ENCODE measurements at regions not wholly inside any gene's neighbourhood (a gene's known extent, or its start where the extent isn't known, plus 50 kb on each side); places are given as distances from the start of the nearest gene placed in this dataset.

DNA sequence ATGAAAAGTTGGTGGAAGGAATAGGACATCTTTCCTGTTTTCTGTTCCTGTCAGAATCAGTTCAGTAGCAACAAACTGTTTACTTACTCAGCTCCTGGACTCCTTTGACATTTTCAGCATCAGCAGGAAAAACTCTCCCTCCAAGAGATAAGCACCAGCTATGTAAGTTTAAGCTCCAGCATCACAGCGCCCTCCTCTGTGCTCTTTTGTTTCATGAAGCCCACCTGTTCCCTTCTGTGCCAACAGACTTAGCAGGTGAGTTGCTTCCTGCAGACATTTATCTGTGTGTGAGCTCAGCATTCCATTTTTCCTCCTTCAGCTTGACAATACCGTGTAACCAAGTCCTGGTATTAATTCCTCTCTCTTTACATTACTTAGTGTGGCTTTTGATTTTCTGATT, 644.1 kb upstream of the AGA start:
- Histone ChIP-seq H3K4me3 (ENCODE audit: insufficient read depth, low read depth, low read length) (no peak overlapping the region), H3K9me3 (ENCODE audit: insufficient read depth, low read depth, low read length) (no peaks in the 10 kb centered on the region), H3K4me2 (ENCODE audit: low read length) (no peak overlapping the region), H3K36me3 (ENCODE audit: insufficient read depth, low read length) (no peaks in the 10 kb centered on the region), H4K20me1 (ENCODE audit: insufficient read depth, low read length) (no peaks in the 10 kb centered on the region), H3K27ac (ENCODE audit: low read depth, low read length) (no peak overlapping the region), H3K27me3 (ENCODE audit: insufficient read depth, low read length) (no peaks in the 10 kb centered on the region), H3K79me2 (ENCODE audit: insufficient read depth, low read length) (no peaks in the 10 kb centered on the region), H3K9ac (ENCODE audit: low read length) (no peak overlapping the region), H2AFZ (ENCODE audit: low read depth, low read length) (no peak overlapping the region), H3K4me1 (ENCODE audit: insufficient read depth, low read length) (no peaks in the 10 kb centered on the region)
- Mint-ChIP-seq H3K4me3 (ENCODE audit: unreplicated experiment) (no peak overlapping the region), H3K36me3 (ENCODE audit: low read depth, unreplicated experiment) (no peaks in the 10 kb centered on the region), H3K27me3 (ENCODE audit: low read depth, unreplicated experiment) (peaks cover 3% of the 10 kb centered on the region), H3K9me3 (ENCODE audit: unreplicated experiment) (no peaks in the 10 kb centered on the region), H3K4me1 (ENCODE audit: low read depth, unreplicated experiment) (peaks cover 2% of the 10 kb centered on the region), H3K27ac (ENCODE audit: unreplicated experiment) (no peak overlapping the region)
- TF ChIP-seq, protein P1, sequence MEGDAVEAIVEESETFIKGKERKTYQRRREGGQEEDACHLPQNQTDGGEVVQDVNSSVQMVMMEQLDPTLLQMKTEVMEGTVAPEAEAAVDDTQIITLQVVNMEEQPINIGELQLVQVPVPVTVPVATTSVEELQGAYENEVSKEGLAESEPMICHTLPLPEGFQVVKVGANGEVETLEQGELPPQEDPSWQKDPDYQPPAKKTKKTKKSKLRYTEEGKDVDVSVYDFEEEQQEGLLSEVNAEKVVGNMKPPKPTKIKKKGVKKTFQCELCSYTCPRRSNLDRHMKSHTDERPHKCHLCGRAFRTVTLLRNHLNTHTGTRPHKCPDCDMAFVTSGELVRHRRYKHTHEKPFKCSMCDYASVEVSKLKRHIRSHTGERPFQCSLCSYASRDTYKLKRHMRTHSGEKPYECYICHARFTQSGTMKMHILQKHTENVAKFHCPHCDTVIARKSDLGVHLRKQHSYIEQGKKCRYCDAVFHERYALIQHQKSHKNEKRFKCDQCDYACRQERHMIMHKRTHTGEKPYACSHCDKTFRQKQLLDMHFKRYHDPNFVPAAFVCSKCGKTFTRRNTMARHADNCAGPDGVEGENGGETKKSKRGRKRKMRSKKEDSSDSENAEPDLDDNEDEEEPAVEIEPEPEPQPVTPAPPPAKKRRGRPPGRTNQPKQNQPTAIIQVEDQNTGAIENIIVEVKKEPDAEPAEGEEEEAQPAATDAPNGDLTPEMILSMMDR (IDR thresholded peaks at IDR 0.05; ENCODE audit: insufficient read depth, low read depth, low read length): no peak
- no peak for TF ChIP-seq EZH2 (IDR thresholded peaks at IDR 0.05; ENCODE audit: insufficient read depth, low read length)
- FAIRE-seq: no peak
- no peak for DNase-seq (ENCODE audit: low read depth)

DNA sequence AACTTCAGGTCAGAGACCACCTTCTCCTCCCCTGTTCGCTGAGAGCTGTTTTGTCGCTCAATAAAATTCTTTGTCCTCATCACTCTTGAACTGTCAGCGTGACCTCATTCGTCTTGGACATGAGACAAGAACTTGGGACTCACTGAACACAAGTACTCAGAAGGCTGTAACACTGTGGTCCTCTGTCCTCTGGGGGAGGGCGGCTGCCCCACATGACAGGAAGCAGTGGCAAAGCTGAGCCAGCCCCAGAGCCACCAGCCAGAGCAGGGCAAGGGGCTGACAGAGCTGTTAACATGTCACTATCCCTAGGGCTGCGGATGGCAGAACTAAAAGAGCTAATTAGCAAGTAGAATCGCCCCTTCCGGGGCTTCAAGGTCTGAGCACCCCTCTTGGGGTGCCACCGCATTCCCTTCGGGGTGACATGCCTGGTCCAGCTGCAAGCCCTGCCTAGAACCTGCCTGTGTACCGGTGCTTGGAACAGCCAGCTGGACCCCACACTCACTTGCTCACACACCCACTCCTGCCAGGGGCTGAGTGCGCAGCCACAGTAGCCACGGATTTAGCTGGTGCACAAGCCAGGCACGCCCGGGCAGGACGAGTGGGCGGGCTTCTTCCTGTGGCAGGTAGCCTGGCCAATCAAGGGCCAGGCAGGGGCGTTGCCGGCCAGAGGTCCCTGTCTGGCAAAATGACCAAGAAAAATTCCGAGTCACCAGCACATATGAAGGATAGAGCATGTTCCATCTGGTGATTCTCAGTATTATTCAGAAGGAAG, 648.6 kb upstream of the AGA start:
- Mint-ChIP-seq H3K4me1 (ENCODE audit: low read depth, unreplicated experiment) (no peaks in the 10 kb centered on the region), H3K9me3 (ENCODE audit: unreplicated experiment) (no peaks in the 10 kb centered on the region), H3K4me3 (ENCODE audit: unreplicated experiment) (no peak overlapping the region), H3K27ac (ENCODE audit: unreplicated experiment) (no peak overlapping the region), H3K36me3 (ENCODE audit: low read depth, unreplicated experiment) (no peaks in the 10 kb centered on the region), H3K27me3 (ENCODE audit: low read depth, unreplicated experiment) (peaks cover 3% of the 10 kb centered on the region)
- Histone ChIP-seq H3K36me3 (ENCODE audit: insufficient read depth, low read length) (no peaks in the 10 kb centered on the region), H2AFZ (ENCODE audit: low read depth, low read length) (no peak overlapping the region), H3K9me3 (ENCODE audit: insufficient read depth, low read depth, low read length) (no peaks in the 10 kb centered on the region), H3K4me3 (ENCODE audit: insufficient read depth, low read depth, low read length) (no peak overlapping the region), H3K9ac (ENCODE audit: low read length) (no peak overlapping the region), H3K27me3 (ENCODE audit: insufficient read depth, low read length) (no peaks in the 10 kb centered on the region), H3K27ac (ENCODE audit: low read depth, low read length) (no peak overlapping the region), H4K20me1 (ENCODE audit: insufficient read depth, low read length) (no peaks in the 10 kb centered on the region), H3K4me2 (ENCODE audit: low read length) (no peak overlapping the region), H3K4me1 (ENCODE audit: insufficient read depth, low read length) (no peaks in the 10 kb centered on the region), H3K79me2 (ENCODE audit: insufficient read depth, low read length) (no peaks in the 10 kb centered on the region)
- DNase-seq (ENCODE audit: low read depth): no peak
- no peak for TF ChIP-seq EZH2 (IDR thresholded peaks at IDR 0.05; ENCODE audit: insufficient read depth, low read length)
- TF ChIP-seq, protein P1 (IDR thresholded peaks at IDR 0.05; ENCODE audit: insufficient read depth, low read depth, low read length): no peak
- no peak for FAIRE-seq

GRCh38 chr4:178102139-178102538, 659.9 kb upstream of the AGA start:
- TF ChIP-seq, protein P1 (IDR thresholded peaks at IDR 0.05; ENCODE audit: insufficient read depth, low read depth, low read length): no peak
- no peak for TF ChIP-seq EZH2 (IDR thresholded peaks at IDR 0.05; ENCODE audit: insufficient read depth, low read length)
- no peaks in the 10 kb centered on the region for H3K4me1 ChIP-seq (ENCODE audit: insufficient read depth, low read length)
- Mint-ChIP-seq H3K27me3 (ENCODE audit: low read depth, unreplicated experiment) (no peaks in the 10 kb centered on the region), H3K27ac (ENCODE audit: unreplicated experiment) (no peak overlapping the region), H3K4me1 (ENCODE audit: low read depth, unreplicated experiment) (no peaks in the 10 kb centered on the region), H3K36me3 (ENCODE audit: low read depth, unreplicated experiment) (no peaks in the 10 kb centered on the region), H3K9me3 (ENCODE audit: unreplicated experiment) (no peaks in the 10 kb centered on the region), H3K4me3 (ENCODE audit: unreplicated experiment) (no peak overlapping the region)
- no peaks in the 10 kb centered on the region for H3K9me3 ChIP-seq (ENCODE audit: insufficient read depth, low read depth, low read length)
- no peak for FAIRE-seq
- no peak overlapping the region for H2AFZ ChIP-seq (ENCODE audit: low read depth, low read length)
- no peak overlapping the region for H3K4me3 ChIP-seq (ENCODE audit: insufficient read depth, low read depth, low read length)
- no peak for DNase-seq (ENCODE audit: low read depth)
- H3K36me3 ChIP-seq (ENCODE audit: insufficient read depth, low read length): no peaks in the 10 kb centered on the region
- H3K4me2 ChIP-seq (ENCODE audit: low read length): no peak overlapping the region
- no peaks in the 10 kb centered on the region for H3K27me3 ChIP-seq (ENCODE audit: insufficient read depth, low read length)
- no peak overlapping the region for H3K9ac ChIP-seq (ENCODE audit: low read length)
- H4K20me1 ChIP-seq (ENCODE audit: insufficient read depth, low read length): no peaks in the 10 kb centered on the region
- H3K79me2 ChIP-seq (ENCODE audit: insufficient read depth, low read length): no peaks in the 10 kb centered on the region
- no peak overlapping the region for H3K27ac ChIP-seq (ENCODE audit: low read depth, low read length)
